Osteocyte (in vitro differentiated cells): ENCODE measurements at regions not wholly inside any gene's neighbourhood (a gene's known extent, or its start where the extent isn't known, plus 50 kb on each side); places are given as distances from the start of the nearest gene placed in this dataset.

Source experiments
- DNase-seq: peaks from one replicate; pipeline ENCODE4 v3.0.0; 2021; ENCODE audit warnings: mixed read lengths; ENCODE audit not compliant: unreplicated experiment; ENCODE audit errors: extremely low spot score
- H3K27ac Mint-ChIP-seq: one replicate; pipeline ENCODE4 v1.8.0; 2021; ENCODE audit warnings: mild to moderate bottlenecking, mixed read lengths; ENCODE audit not compliant: unreplicated experiment
- H3K27me3 Mint-ChIP-seq: one replicate; pipeline ENCODE4 v1.8.0; 2021; ENCODE audit warnings: mixed read lengths; ENCODE audit not compliant: unreplicated experiment
- H3K36me3 Mint-ChIP-seq: one replicate; pipeline ENCODE4 v1.8.0; 2021; ENCODE audit warnings: mixed read lengths; ENCODE audit not compliant: unreplicated experiment
- H3K4me1 Mint-ChIP-seq: one replicate; pipeline ENCODE4 v1.8.0; 2021; ENCODE audit warnings: mixed read lengths; ENCODE audit not compliant: unreplicated experiment
- H3K4me3 Mint-ChIP-seq: one replicate; pipeline ENCODE4 v1.8.0; 2021; ENCODE audit warnings: mild to moderate bottlenecking, moderate library complexity, mixed read lengths; ENCODE audit not compliant: unreplicated experiment
- H3K9me3 Mint-ChIP-seq: one replicate; pipeline ENCODE4 v1.8.0; 2021; ENCODE audit warnings: mixed read lengths; ENCODE audit not compliant: unreplicated experiment
- CTCF ChIP-seq: fragments of 200-600 bp; sonication (generic); IDR thresholded peaks from 2 replicates; pipeline ENCODE4 v1.5.0; 2021; ENCODE audit warnings: antibody characterized with exemption, mild to moderate bottlenecking, moderate library complexity

GRCh38 chr18:67218556-67218955, 298.0 kb downstream of the DSEL start:
- H3K4me3 Mint-ChIP-seq = no peak overlapping the region
- no peaks in the 10 kb centered on the region for H3K36me3 Mint-ChIP-seq
- peaks cover 27% of the 10 kb centered on the region for H3K4me1 Mint-ChIP-seq
- no peak for DNase-seq
- no peak overlapping the region for H3K27ac Mint-ChIP-seq
- TF ChIP-seq CTCF = no peak
- H3K9me3 Mint-ChIP-seq = peaks cover 6% of the 10 kb centered on the region
- no peaks in the 10 kb centered on the region for H3K27me3 Mint-ChIP-seq

- Mint-ChIP-seq H3K27me3 (no peaks in the 10 kb centered on the region), H3K27ac (peak overlapping the region; percentile 46)
- DNase-seq = no peak
Observed at GRCh38 chr18:67217551-67218166, 298.9 kb downstream of the DSEL start.

GRCh38 chr18:67216846-67217245, 299.7 kb downstream of the DSEL start:
- no peak for DNase-seq
- peak overlapping the region; percentile 46 for H3K27ac Mint-ChIP-seq
- H3K9me3 Mint-ChIP-seq = peaks cover 6% of the 10 kb centered on the region

More at GRCh38 chr18:67217551-67218166, 298.9 kb downstream of the DSEL start:
- H3K4me1 Mint-ChIP-seq = peaks cover 19% of the 10 kb centered on the region
- no peaks in the 10 kb centered on the region for H3K36me3 Mint-ChIP-seq
- TF ChIP-seq CTCF = peak; percentile 87
- no peak overlapping the region for H3K4me3 Mint-ChIP-seq
- peaks cover 6% of the 10 kb centered on the region for H3K9me3 Mint-ChIP-seq

GRCh38 chr18:67215686-67216085, 300.8 kb downstream of the DSEL start:
- no peak overlapping the region for H3K27ac Mint-ChIP-seq

More at GRCh38 chr18:67216846-67217245, 299.7 kb downstream of the DSEL start:
- no peaks in the 10 kb centered on the region for H3K36me3 Mint-ChIP-seq
- no peak overlapping the region for H3K4me3 Mint-ChIP-seq
- no peaks in the 10 kb centered on the region for H3K27me3 Mint-ChIP-seq
- peaks cover 19% of the 10 kb centered on the region for H3K4me1 Mint-ChIP-seq
- TF ChIP-seq CTCF = no peak

GRCh38 chr18:67211646-67212045, 304.9 kb downstream of the DSEL start:
- Mint-ChIP-seq H3K9me3 (no peaks in the 10 kb centered on the region), H3K36me3 (no peaks in the 10 kb centered on the region), H3K4me1 (peaks cover 8% of the 10 kb centered on the region), H3K27ac (no peak overlapping the region), H3K4me3 (no peak overlapping the region), H3K27me3 (no peaks in the 10 kb centered on the region)
- no peak for DNase-seq
- no peak for TF ChIP-seq CTCF

More at GRCh38 chr18:67215686-67216085, 300.8 kb downstream of the DSEL start:
- Mint-ChIP-seq H3K4me1 (peaks cover 23% of the 10 kb centered on the region), H3K9me3 (peaks cover 6% of the 10 kb centered on the region), H3K27me3 (no peaks in the 10 kb centered on the region), H3K36me3 (no peaks in the 10 kb centered on the region), H3K4me3 (no peak overlapping the region)
- DNase-seq = no peak
- TF ChIP-seq CTCF = no peak
